HG02759 (cell line): ENCODE measurements at regions not wholly inside any gene's neighbourhood (a gene's known extent, or its start where the extent isn't known, plus 50 kb on each side); places are given as distances from the start of the nearest gene placed in this dataset.
"Not testable (repeated sequence)": the region's sequence is repeated elsewhere in the genome, so short reads cannot be mapped to it uniquely, and the experiment has no call there.

Experiments used
- ATAC-seq: cut with Tn5 transposase; IDR thresholded peaks from one replicate; pipeline ENCODE4 v1.9.1; 2021; ENCODE audit warnings: mild to moderate bottlenecking, moderate library complexity; ENCODE audit not compliant: unreplicated experiment

- ATAC-seq: no peak
Observed at GRCh38 chr20:12916699-12917098, 92.1 kb upstream of the SPTLC3 start.

GRCh38 chr20:12924126-12924525 is 84.6 kb upstream of the SPTLC3 start:
- ATAC-seq: no peak

- ATAC-seq: peak; percentile 95
Observed at GRCh38 chr20:12925210-12925755, 83.5 kb upstream of the SPTLC3 start.

- ATAC-seq: no peak
Observed at GRCh38 chr20:12925863-12926793, 82.6 kb upstream of the SPTLC3 start.

- no peak for ATAC-seq
Observed at GRCh38 chr20:12927489-12927888, 81.3 kb upstream of the SPTLC3 start.

GRCh38 chr20:12928358-12928754 is 80.4 kb upstream of the SPTLC3 start:
- no peak for ATAC-seq

- no peak for ATAC-seq
Observed at GRCh38 chr20:12928755-12929401, 79.9 kb upstream of the SPTLC3 start.

- ATAC-seq: no peak
Observed at GRCh38 chr20:12936020-12936419, 72.8 kb upstream of the SPTLC3 start.

- no peak for ATAC-seq
Observed at GRCh38 chr20:12936524-12936923, 72.2 kb upstream of the SPTLC3 start.

- ATAC-seq: no peak
Observed at GRCh38 chr20:12941025-12941424, 67.7 kb upstream of the SPTLC3 start.

- no peak for ATAC-seq
Observed at GRCh38 chr20:12942123-12942522, 66.6 kb upstream of the SPTLC3 start.

- no peak for ATAC-seq
Observed at GRCh38 chr20:12946789-12947188, 62.0 kb upstream of the SPTLC3 start.

- ATAC-seq: no peak
Observed at GRCh38 chr20:12947691-12948090, 61.1 kb upstream of the SPTLC3 start.

GRCh38 chr20:12949429-12949980 is 59.3 kb upstream of the SPTLC3 start:
- no peak for ATAC-seq

GRCh38 chr20:12954254-12954653 is 54.5 kb upstream of the SPTLC3 start:
- not testable (repeated sequence) for ATAC-seq

GRCh38 chr20:12955611-12956010 is 53.2 kb upstream of the SPTLC3 start:
- no peak for ATAC-seq

- no peak for ATAC-seq
Observed at GRCh38 chr20:12956303-12956702, 52.5 kb upstream of the SPTLC3 start.

- no peak for ATAC-seq
Observed at GRCh38 chr20:12957968-12958367, 50.8 kb upstream of the SPTLC3 start.
